Sigmoid colon (tissue), 6 donors: ENCODE measurements at regions not wholly inside any gene's neighbourhood (a gene's known extent, or its start where the extent isn't known, plus 50 kb on each side); places are given as distances from the start of the nearest gene placed in this dataset.

Source experiments
- DNase-seq: peaks from one replicate; pipeline ENCODE4 v3.0.0-alpha.2; 2019
- H3K27ac ChIP-seq, 4 donors: fragments of 200-600 bp; sonication (generic); one replicate each; pipeline ENCODE4 v1.5.1; 2016 to 2019; ENCODE audit warnings: mild to moderate bottlenecking in 1 of 4
- H3K27me3 ChIP-seq, 3 donors: fragments of 200-600 bp; sonication (generic); one replicate each; pipeline ENCODE4 v1.5.1; 2019; ENCODE audit warnings: mild to moderate bottlenecking in 1 of 3
- H3K36me3 ChIP-seq, 4 donors: fragments of 200-600 bp; sonication (generic); one replicate each; pipeline ENCODE4 v1.5.1; 2016 to 2019
- H3K4me1 ChIP-seq, 4 donors: fragments of 200-600 bp; sonication (generic); one replicate each; pipeline ENCODE4 v1.5.1; 2017 to 2019
- H3K4me3 ChIP-seq, 4 donors: fragments of 200-600 bp; sonication (generic); one replicate each; pipeline ENCODE4 v1.5.1; 2017 to 2019; ENCODE audit warnings: mild to moderate bottlenecking in 2 of 4, moderate library complexity in 1 of 4
- H3K9me3 ChIP-seq, 4 donors: fragments of 200-600 bp in 3 of 4; sonication (generic) in 3 of 4; one replicate each; pipeline versions ENCODE4 v1.5.1 to v1.6.1; 2013 to 2019
- CTCF ChIP-seq, 4 experiments: fragments of 450-650 bp in 3 of 4; fragments of 200-600 bp in 1 of 4; IDR thresholded peaks; one replicate each; pipeline ENCODE4 v1.5.1; 2016 to 2019; ENCODE audit warnings: antibody characterized with exemption in 4 of 4, mild to moderate bottlenecking in 3 of 4, moderate library complexity in 2 of 4
- EP300 ChIP-seq, 4 donors: sonication (generic); formaldehyde crosslinking; IDR thresholded peaks; one replicate each; pipeline ENCODE4 v1.6.1; 2017; ENCODE audit warnings: antibody characterized with exemption in 4 of 4
- POLR2A ChIP-seq, 2 donors: fragments of 450-650 bp; IDR thresholded peaks; one replicate each; pipeline ENCODE4 v1.6.1; 2016; ENCODE audit warnings: antibody characterized with exemption in 2 of 2, mild to moderate bottlenecking in 2 of 2, moderate library complexity in 2 of 2
- POLR2AphosphoS5 ChIP-seq, 4 donors: sonication (generic); formaldehyde crosslinking; IDR thresholded peaks; one replicate each; pipeline ENCODE4 v1.6.1; 2017; ENCODE audit warnings: antibody characterized with exemption in 4 of 4
- WGBS, 2 donors: extraction: QIAGEN DNeasy Blood & Tissue Kit; methylation state at CpG; one replicate each; pipeline ENCODE4 v1.1.7; 2013; 5-methylcytosine and 5-hydroxymethylcytosine counted together
- intact Hi-C: fragments of 100-400 bp; cut with DNase I; formaldehyde crosslinking; loops from one replicate; pipeline ENCODE4 v1.15.1; 2023
- donor health status: healthy with polysubstance abuse.
- donor health status: healthy.

GRCh38 chr6:74166849-74167248 is 470.8 kb downstream of the CD109 start:
- Histone ChIP-seq H3K27me3 (no peaks in the 10 kb centered on the region), H3K4me3 (no peak overlapping the region), H3K9me3 (no peaks in the 10 kb centered on the region), H3K27ac (no peak overlapping the region), H3K36me3 (no peaks in the 10 kb centered on the region), H3K4me1 (peaks cover 0 to 22% (median 15%) of the 10 kb centered on the region in 4 donors)
- no peak for TF ChIP-seq EP300 (IDR thresholded peaks at IDR 0.05)
- intact Hi-C loops: no loop called here
- WGBS, 2 donors: 40 to 55% methylated on average over 2 of the region's 2 CpGs
- no peak for DNase-seq

DNA sequence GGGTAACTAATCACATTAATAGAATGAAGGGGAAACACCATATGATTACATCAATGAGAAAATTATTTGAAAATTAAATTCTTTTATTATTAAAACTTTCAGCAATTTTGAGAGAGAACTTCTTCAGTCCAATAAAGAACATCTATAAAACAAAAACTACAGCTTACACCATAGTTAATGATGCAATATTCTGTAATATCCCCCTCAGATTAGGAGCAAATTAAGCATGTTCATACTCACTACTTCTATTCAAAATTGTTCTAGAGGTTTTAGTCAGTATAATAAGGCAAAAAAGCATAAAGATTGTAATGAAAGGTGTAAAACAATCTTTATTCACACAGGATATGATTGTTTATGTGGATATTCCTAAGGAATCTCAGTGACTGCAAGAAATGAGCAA is 465.4 kb downstream of the CD109 start:
- H3K4me3 ChIP-seq: no peak overlapping the region
- intact Hi-C loops: no loop called here
- no peaks in the 10 kb centered on the region for H3K9me3 ChIP-seq
- no peaks in the 10 kb centered on the region for H3K36me3 ChIP-seq
- TF ChIP-seq EP300 (IDR thresholded peaks at IDR 0.05) (no peak), POLR2A (IDR thresholded peaks at IDR 0.05) (no peak), CTCF (IDR thresholded peaks at IDR 0.05) (no peak), POLR2AphosphoS5 (IDR thresholded peaks at IDR 0.05) (no peak)
- no peak overlapping the region for H3K27ac ChIP-seq
- H3K4me1 ChIP-seq: no peaks in the 10 kb centered on the region
- no peaks in the 10 kb centered on the region for H3K27me3 ChIP-seq
- DNase-seq: no peak

- Histone ChIP-seq H3K27me3 (no peaks in the 10 kb centered on the region), H3K4me1 (no peaks in the 10 kb centered on the region), H3K36me3 (no peaks in the 10 kb centered on the region), H3K9me3 (no peaks in the 10 kb centered on the region), H3K27ac (no peak overlapping the region), H3K4me3 (no peak overlapping the region)
- TF ChIP-seq POLR2AphosphoS5 (IDR thresholded peaks at IDR 0.05) (no peak), EP300 (IDR thresholded peaks at IDR 0.05) (no peak), POLR2A (IDR thresholded peaks at IDR 0.05) (no peak), CTCF (IDR thresholded peaks at IDR 0.05) (no peak)
- 81 to 82% methylated on average over 3 of the region's 3 CpGs for whole genome bisulfite sequencing, 2 donors
- intact Hi-C loops: no loop called here
- DNase-seq: no peak
Observed at GRCh38 chr6:74152096-74152675, 456.2 kb downstream of the CD109 start.

DNA sequence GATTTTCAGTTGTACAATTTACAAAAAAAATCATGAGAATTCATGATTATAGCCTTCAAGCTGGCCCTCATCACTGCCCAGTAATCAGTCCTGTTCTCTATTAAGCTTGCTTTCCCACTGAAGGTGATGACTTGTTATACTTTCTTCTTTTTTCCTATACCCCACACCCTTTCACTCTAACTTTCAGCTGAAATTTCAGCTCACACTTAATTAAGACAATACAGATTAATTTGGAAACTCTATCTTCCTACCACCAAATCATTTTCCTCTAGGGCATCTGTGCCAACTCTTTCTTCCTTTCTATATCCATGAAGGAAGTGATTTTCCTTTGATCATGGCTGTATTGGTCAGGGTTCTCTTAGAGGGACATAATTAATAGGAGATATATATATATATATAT is 449.9 kb downstream of the CD109 start:
- no peaks in the 10 kb centered on the region for H3K36me3 ChIP-seq

DNA sequence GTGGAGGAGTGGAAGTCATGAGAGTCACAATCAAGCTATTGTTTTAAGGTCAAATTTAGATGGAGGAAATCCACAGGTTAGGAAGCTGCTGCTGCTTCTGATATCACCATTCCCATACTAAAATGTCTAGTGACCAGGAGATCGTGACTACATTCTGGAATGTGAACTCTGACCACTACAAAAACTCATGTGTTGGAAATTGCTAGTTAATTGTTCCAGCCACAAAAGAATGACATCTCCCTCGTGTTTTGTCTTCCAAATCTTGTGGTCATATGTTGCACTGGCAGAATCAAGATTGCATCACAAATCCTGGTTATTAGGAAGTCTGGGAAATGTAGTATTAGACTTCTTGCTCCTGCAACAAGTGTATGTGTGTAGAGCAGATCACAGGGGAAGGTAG is 441.9 kb downstream of the CD109 start:
- intact Hi-C loops: no loop called here
- no peak overlapping the region for H3K27ac ChIP-seq
- TF ChIP-seq EP300 (IDR thresholded peaks at IDR 0.05): no peak
- no peak for TF ChIP-seq POLR2A (IDR thresholded peaks at IDR 0.05)
- no peak for TF ChIP-seq CTCF (IDR thresholded peaks at IDR 0.05)
- TF ChIP-seq POLR2AphosphoS5 (IDR thresholded peaks at IDR 0.05): peak in 1 of 4 donors; percentile 14
- H3K4me3 ChIP-seq: no peak overlapping the region
- H3K9me3 ChIP-seq: peaks cover 0 to 3% (median 0%) of the 10 kb centered on the region in 4 donors
- DNase-seq: no peak
- 2 to 21% methylated on average over 2 of the region's 2 CpGs for WGBS, 2 donors
- no peaks in the 10 kb centered on the region for H3K4me1 ChIP-seq
- no peaks in the 10 kb centered on the region for H3K36me3 ChIP-seq
- H3K27me3 ChIP-seq: no peaks in the 10 kb centered on the region

More for the DNA sequence above, 449.9 kb downstream of the CD109 start:
- H3K9me3 ChIP-seq: no peaks in the 10 kb centered on the region
- H3K4me3 ChIP-seq: no peak overlapping the region
- intact Hi-C loops: no loop called here
- no peak for DNase-seq
- TF ChIP-seq POLR2AphosphoS5 (IDR thresholded peaks at IDR 0.05) (no peak), EP300 (IDR thresholded peaks at IDR 0.05) (no peak), POLR2A (IDR thresholded peaks at IDR 0.05) (no peak), CTCF (IDR thresholded peaks at IDR 0.05) (no peak)
- H3K27ac ChIP-seq: no peak overlapping the region
- no peaks in the 10 kb centered on the region for H3K27me3 ChIP-seq
- H3K4me1 ChIP-seq: no peaks in the 10 kb centered on the region
